Activated T-cell treated with anti-CD3 and anti-CD28 coated beads, Interleukin-2, amount 50 U/mL, for 1 hour (primary cell): ENCODE measurements at regions not wholly inside any gene's neighbourhood (a gene's known extent, or its start where the extent isn't known, plus 50 kb on each side); places are given as distances from the start of the nearest gene placed in this dataset.

Experiments used
- DNase-seq: peaks from one replicate; pipeline ENCODE4 v3.0.0-alpha.2; 2020

- DNase-seq: no peak
Measured at GRCh38 chr2:217749008-217749407, 253.8 kb downstream of the TNS1 start.

- no peak for DNase-seq
Measured at GRCh38 chr2:217746808-217747207, 256.0 kb downstream of the TNS1 start.

GRCh38 chr2:217743966-217744761, 258.6 kb downstream of the TNS1 start:
- DNase-seq: no peak

- no peak for DNase-seq
Measured at GRCh38 chr2:217743407-217743806, 259.4 kb downstream of the TNS1 start.

- no peak for DNase-seq
Measured at GRCh38 chr2:217742841-217743240, 260.0 kb downstream of the TNS1 start.

- DNase-seq: no peak
Measured at GRCh38 chr2:217742276-217742675, 260.5 kb downstream of the TNS1 start.

- DNase-seq: no peak
Measured at GRCh38 chr2:217741381-217741955, 261.3 kb downstream of the TNS1 start.

GRCh38 chr2:217740756-217741155, 262.0 kb downstream of the TNS1 start:
- no peak for DNase-seq

GRCh38 chr2:217740178-217740577, 262.6 kb downstream of the TNS1 start:
- DNase-seq: no peak

- DNase-seq: no peak
Measured at GRCh38 chr2:217739741-217740140, 263.1 kb downstream of the TNS1 start.

- DNase-seq: no peak
Measured at GRCh38 chr2:217738061-217738460, 264.7 kb downstream of the TNS1 start.

GRCh38 chr2:217736776-217737550, 265.8 kb downstream of the TNS1 start:
- no peak for DNase-seq

- DNase-seq: no peak
Measured at GRCh38 chr2:217735899-217736298, 266.9 kb downstream of the TNS1 start.

- no peak for DNase-seq
Measured at GRCh38 chr2:217735034-217735433, 267.8 kb downstream of the TNS1 start.

GRCh38 chr2:217733461-217733860, 269.3 kb downstream of the TNS1 start:
- no peak for DNase-seq

- DNase-seq: no peak
Measured at GRCh38 chr2:217732992-217733391, 269.8 kb downstream of the TNS1 start.

- DNase-seq: no peak
Measured at GRCh38 chr2:217731805-217732204, 271.0 kb downstream of the TNS1 start.

GRCh38 chr2:217729421-217730053, 273.3 kb downstream of the TNS1 start:
- no peak for DNase-seq

- no peak for DNase-seq
Measured at GRCh38 chr2:217727801-217728200, 275.0 kb downstream of the TNS1 start.

GRCh38 chr2:217725409-217725808, 277.4 kb downstream of the TNS1 start:
- no peak for DNase-seq

- no peak for DNase-seq
Measured at GRCh38 chr2:217724471-217724870, 278.3 kb downstream of the TNS1 start.

- no peak for DNase-seq
Measured at GRCh38 chr2:217723981-217724380, 278.8 kb downstream of the TNS1 start.

- no peak for DNase-seq
Measured at GRCh38 chr2:217722883-217723472, 279.8 kb downstream of the TNS1 start.
